ENCODE measurements at regions not wholly inside any gene's neighbourhood (a gene's known extent, or its start where the extent isn't known, plus 50 kb on each side); places are given as distances from the start of the nearest gene placed in this dataset.

DNA sequence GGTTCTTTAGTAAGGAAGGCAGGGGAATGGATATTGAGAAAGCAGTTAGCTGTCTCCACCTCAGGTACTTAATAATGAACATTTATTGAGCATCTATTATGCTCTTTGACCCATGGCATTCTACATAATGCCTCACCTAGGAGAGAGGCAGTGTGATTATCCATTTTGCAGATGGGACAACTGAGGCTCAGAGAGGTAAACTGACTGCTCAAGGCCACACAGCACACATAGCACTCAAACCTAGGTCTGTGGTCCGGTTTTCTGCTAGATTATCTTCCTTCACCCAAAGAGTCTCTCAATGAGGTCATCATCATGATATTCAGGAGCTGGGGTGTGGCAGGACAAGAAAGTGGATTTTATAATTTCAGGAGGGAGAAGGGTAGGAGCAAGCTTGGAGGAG, 199.1 kb upstream of the LHX5 start (continued):
- no peak for TF ChIP-seq ZNF23 (tag by site-specific recombination; IDR thresholded peaks at IDR 0.05; ENCODE audit: borderline replicate concordance)

GRCh38 chr12:113667676-113668356, 196.1 kb upstream of the LHX5 start:
- Histone ChIP-seq H3K27ac (ENCODE audit: extremely low read depth, low read depth, low read length) (no peak overlapping the region), H3K9me3 (ENCODE audit: control insufficient read depth, insufficient read depth, low read depth, low read length) (no peaks in the 10 kb centered on the region), H3K4me1 (ENCODE audit: control insufficient read depth, insufficient read depth, low read length) (no peaks in the 10 kb centered on the region), H3K36me3 (ENCODE audit: control insufficient read depth in 2 of 2, insufficient read depth in 1 of 2, low read length in 2 of 2) (no peaks in the 10 kb centered on the region), H3K4me3 (ENCODE audit: low read depth, low read length) (no peak overlapping the region)
- ChIA-PET CTCF (no interaction called here), POLR2A (no interaction called here)
- TF ChIP-seq, protein P1, sequence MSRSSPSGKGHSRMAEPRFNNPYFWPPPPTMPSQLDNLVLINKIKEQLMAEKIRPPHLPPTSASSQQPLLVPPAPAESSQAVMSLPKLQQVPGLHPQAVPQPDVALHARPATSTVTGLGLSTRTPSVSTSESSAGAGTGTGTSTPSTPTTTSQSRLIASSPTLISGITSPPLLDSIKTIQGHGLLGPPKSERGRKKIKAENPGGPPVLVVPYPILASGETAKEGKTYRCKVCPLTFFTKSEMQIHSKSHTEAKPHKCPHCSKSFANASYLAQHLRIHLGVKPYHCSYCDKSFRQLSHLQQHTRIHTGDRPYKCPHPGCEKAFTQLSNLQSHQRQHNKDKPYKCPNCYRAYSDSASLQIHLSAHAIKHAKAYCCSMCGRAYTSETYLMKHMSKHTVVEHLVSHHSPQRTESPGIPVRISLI (tag by site-specific recombination; IDR thresholded peaks at IDR 0.05) = no peak
- TF ChIP-seq ZNF548 (tag by site-specific recombination; IDR thresholded peaks at IDR 0.05) = no peak
- TF ChIP-seq HOXA7 (CRISPR knock-in tag; IDR thresholded peaks at IDR 0.05; ENCODE audit: borderline replicate concordance) = no peak
- TF ChIP-seq ZNF776 (tag by site-specific recombination; IDR thresholded peaks at IDR 0.05; ENCODE audit: borderline replicate concordance) = no peak
- no peak for TF ChIP-seq REPIN1 (tag by site-specific recombination; IDR thresholded peaks at IDR 0.05; ENCODE audit: low read depth)
- TF ChIP-seq ZNF114 (tag by site-specific recombination; IDR thresholded peaks at IDR 0.05) = no peak
- TF ChIP-seq WT1 (tag by site-specific recombination; IDR thresholded peaks at IDR 0.05) = no peak
- no peak for TF ChIP-seq GFI1B (tag by site-specific recombination; IDR thresholded peaks at IDR 0.05)
- TF ChIP-seq, protein P2, sequence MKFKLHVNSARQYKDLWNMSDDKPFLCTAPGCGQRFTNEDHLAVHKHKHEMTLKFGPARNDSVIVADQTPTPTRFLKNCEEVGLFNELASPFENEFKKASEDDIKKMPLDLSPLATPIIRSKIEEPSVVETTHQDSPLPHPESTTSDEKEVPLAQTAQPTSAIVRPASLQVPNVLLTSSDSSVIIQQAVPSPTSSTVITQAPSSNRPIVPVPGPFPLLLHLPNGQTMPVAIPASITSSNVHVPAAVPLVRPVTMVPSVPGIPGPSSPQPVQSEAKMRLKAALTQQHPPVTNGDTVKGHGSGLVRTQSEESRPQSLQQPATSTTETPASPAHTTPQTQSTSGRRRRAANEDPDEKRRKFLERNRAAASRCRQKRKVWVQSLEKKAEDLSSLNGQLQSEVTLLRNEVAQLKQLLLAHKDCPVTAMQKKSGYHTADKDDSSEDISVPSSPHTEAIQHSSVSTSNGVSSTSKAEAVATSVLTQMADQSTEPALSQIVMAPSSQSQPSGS (tag by site-specific recombination; IDR thresholded peaks at IDR 0.05; ENCODE audit: low read depth) = no peak
- TF ChIP-seq ZBTB26 (tag by site-specific recombination; optimal IDR thresholded peaks at IDR 0.05) = no peak
- TF ChIP-seq, protein P3, sequence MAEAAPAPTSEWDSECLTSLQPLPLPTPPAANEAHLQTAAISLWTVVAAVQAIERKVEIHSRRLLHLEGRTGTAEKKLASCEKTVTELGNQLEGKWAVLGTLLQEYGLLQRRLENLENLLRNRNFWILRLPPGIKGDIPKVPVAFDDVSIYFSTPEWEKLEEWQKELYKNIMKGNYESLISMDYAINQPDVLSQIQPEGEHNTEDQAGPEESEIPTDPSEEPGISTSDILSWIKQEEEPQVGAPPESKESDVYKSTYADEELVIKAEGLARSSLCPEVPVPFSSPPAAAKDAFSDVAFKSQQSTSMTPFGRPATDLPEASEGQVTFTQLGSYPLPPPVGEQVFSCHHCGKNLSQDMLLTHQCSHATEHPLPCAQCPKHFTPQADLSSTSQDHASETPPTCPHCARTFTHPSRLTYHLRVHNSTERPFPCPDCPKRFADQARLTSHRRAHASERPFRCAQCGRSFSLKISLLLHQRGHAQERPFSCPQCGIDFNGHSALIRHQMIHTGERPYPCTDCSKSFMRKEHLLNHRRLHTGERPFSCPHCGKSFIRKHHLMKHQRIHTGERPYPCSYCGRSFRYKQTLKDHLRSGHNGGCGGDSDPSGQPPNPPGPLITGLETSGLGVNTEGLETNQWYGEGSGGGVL (tag by site-specific recombination; IDR thresholded peaks at IDR 0.05) = no peak
- no peak for TF ChIP-seq GLI2 (tag by site-specific recombination; IDR thresholded peaks at IDR 0.05; ENCODE audit: borderline replicate concordance, low read depth)
- TF ChIP-seq GLIS1 (tag by site-specific recombination; IDR thresholded peaks at IDR 0.05) = no peak

- H3K4me1 ChIP-seq (ENCODE audit: control insufficient read depth, insufficient read depth, low read length) = no peaks in the 10 kb centered on the region
- no peaks in the 10 kb centered on the region for H3K9me3 ChIP-seq (ENCODE audit: control insufficient read depth, insufficient read depth, low read depth, low read length)
- H3K27ac ChIP-seq (ENCODE audit: extremely low read depth, low read depth, low read length) = no peak overlapping the region
- ChIA-PET POLR2A (no interaction called here), CTCF (no interaction called here)
- no peak overlapping the region for H3K4me3 ChIP-seq (ENCODE audit: low read depth, low read length)
- H3K36me3 ChIP-seq (ENCODE audit: control insufficient read depth in 2 of 2, insufficient read depth in 1 of 2, low read length in 2 of 2) = no peaks in the 10 kb centered on the region
- TF ChIP-seq, protein P4, sequence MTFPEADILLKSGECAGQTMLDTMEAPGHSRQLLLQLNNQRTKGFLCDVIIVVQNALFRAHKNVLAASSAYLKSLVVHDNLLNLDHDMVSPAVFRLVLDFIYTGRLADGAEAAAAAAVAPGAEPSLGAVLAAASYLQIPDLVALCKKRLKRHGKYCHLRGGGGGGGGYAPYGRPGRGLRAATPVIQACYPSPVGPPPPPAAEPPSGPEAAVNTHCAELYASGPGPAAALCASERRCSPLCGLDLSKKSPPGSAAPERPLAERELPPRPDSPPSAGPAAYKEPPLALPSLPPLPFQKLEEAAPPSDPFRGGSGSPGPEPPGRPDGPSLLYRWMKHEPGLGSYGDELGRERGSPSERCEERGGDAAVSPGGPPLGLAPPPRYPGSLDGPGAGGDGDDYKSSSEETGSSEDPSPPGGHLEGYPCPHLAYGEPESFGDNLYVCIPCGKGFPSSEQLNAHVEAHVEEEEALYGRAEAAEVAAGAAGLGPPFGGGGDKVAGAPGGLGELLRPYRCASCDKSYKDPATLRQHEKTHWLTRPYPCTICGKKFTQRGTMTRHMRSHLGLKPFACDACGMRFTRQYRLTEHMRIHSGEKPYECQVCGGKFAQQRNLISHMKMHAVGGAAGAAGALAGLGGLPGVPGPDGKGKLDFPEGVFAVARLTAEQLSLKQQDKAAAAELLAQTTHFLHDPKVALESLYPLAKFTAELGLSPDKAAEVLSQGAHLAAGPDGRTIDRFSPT (tag by site-specific recombination; IDR thresholded peaks at IDR 0.05) = no peak
- no peak for TF ChIP-seq MEIS1 (CRISPR knock-in tag; IDR thresholded peaks at IDR 0.05; ENCODE audit: borderline replicate concordance)
- TF ChIP-seq ZNF777 (tag by site-specific recombination; IDR thresholded peaks at IDR 0.05; ENCODE audit: borderline replicate concordance) = no peak
- no peak for TF ChIP-seq ZNF132 (tag by site-specific recombination; IDR thresholded peaks at IDR 0.05; ENCODE audit: borderline replicate concordance)
- TF ChIP-seq, protein P1 (tag by site-specific recombination; IDR thresholded peaks at IDR 0.05) = no peak
- TF ChIP-seq ZNF114 (tag by site-specific recombination; IDR thresholded peaks at IDR 0.05) = no peak
- no peak for TF ChIP-seq ZNF350 (tag by site-specific recombination; IDR thresholded peaks at IDR 0.05)
- TF ChIP-seq ZNF670 (tag by site-specific recombination; IDR thresholded peaks at IDR 0.05; ENCODE audit: low read depth) = no peak
- no peak for TF ChIP-seq ZFHX2 (tag by site-specific recombination; conservative IDR thresholded peaks at IDR 0.05)
- no peak for TF ChIP-seq ZNF174 (tag by site-specific recombination; IDR thresholded peaks at IDR 0.05)
- no peak for TF ChIP-seq IKZF3 (tag by site-specific recombination; IDR thresholded peaks at IDR 0.05)
- no peak for TF ChIP-seq ZNF830 (tag by site-specific recombination; IDR thresholded peaks at IDR 0.05; ENCODE audit: low read depth)
Observed at GRCh38 chr12:113667095-113667494, 195.4 kb upstream of the LHX5 start.

Data from HEK293 (cell line).